Trophoblast cell (in vitro differentiated cells and primary cell): ENCODE measurements at regions not wholly inside any gene's neighbourhood (a gene's known extent, or its start where the extent isn't known, plus 50 kb on each side); places are given as distances from the start of the nearest gene placed in this dataset.

Experiments
- DNase-seq, 2 donors: peaks; one replicate each; pipeline ENCODE4 v3.0.0-alpha.2; 2016
- H2AFZ ChIP-seq: 2 replicates; pipeline ENCODE4 v1.6.1; 2013; ENCODE audit warnings: low read length, moderate library complexity, mild to moderate bottlenecking; ENCODE audit not compliant: insufficient read depth, poor library complexity
- H2AK5ac ChIP-seq: 2 replicates; pipeline ENCODE4 v1.6.1; 2013; ENCODE audit warnings: mild to moderate bottlenecking, low read length
- H2BK120ac ChIP-seq: 2 replicates; pipeline ENCODE4 v1.6.1; 2013; ENCODE audit warnings: low read length, mild to moderate bottlenecking, moderate library complexity; ENCODE audit not compliant: insufficient read depth, poor library complexity
- H2BK12ac ChIP-seq: 2 replicates; pipeline ENCODE4 v1.6.1; 2013; ENCODE audit warnings: mild to moderate bottlenecking, low read length, moderate library complexity
- H2BK5ac ChIP-seq: 2 replicates; pipeline ENCODE4 v1.6.1; 2013; ENCODE audit warnings: low read length, low read depth, moderate library complexity, mild to moderate bottlenecking; ENCODE audit not compliant: poor library complexity
- H3K14ac ChIP-seq: 2 replicates; pipeline ENCODE4 v1.6.1; 2013; ENCODE audit warnings: mild to moderate bottlenecking, low read length
- H3K18ac ChIP-seq: 2 replicates; pipeline ENCODE4 v1.6.1; 2013; ENCODE audit warnings: mild to moderate bottlenecking, low read length
- H3K23ac ChIP-seq: 2 replicates; pipeline ENCODE4 v1.6.1; 2013; ENCODE audit warnings: low read length
- H3K27ac ChIP-seq: 2 replicates; pipeline ENCODE4 v1.5.1; 2013; ENCODE audit warnings: low read depth, mild to moderate bottlenecking, inconsistent platforms, low read length, moderate library complexity
- H3K27me3 ChIP-seq: 2 replicates; pipeline ENCODE4 v1.6.1; 2013; ENCODE audit warnings: inconsistent platforms, mild to moderate bottlenecking, low read length, moderate library complexity; ENCODE audit not compliant: insufficient read depth
- H3K36me3 ChIP-seq, 2 experiments: 1 replicate in 1 of 2; 2 replicates in 1 of 2; pipeline ENCODE4 v1.6.1; 2013; ENCODE audit warnings: low read length in 2 of 2, mild to moderate bottlenecking in 2 of 2, moderate library complexity in 1 of 2; ENCODE audit not compliant: insufficient read depth in 2 of 2, control insufficient read depth in 1 of 2
- H3K4ac ChIP-seq: 2 replicates; pipeline ENCODE4 v1.6.1; 2013; ENCODE audit warnings: low read depth, mild to moderate bottlenecking, low read length, moderate library complexity
- H3K4me1 ChIP-seq, 2 experiments: 1 replicate in 1 of 2; 2 replicates in 1 of 2; pipeline ENCODE4 v1.6.1; 2013; ENCODE audit warnings: low read length in 2 of 2, mild to moderate bottlenecking in 2 of 2, moderate library complexity in 1 of 2; ENCODE audit not compliant: insufficient read depth in 2 of 2, control insufficient read depth in 1 of 2
- H3K4me2 ChIP-seq: 2 replicates; pipeline ENCODE4 v1.6.1; 2013; ENCODE audit warnings: inconsistent platforms, mild to moderate bottlenecking, low read length, moderate library complexity
- H3K4me3 ChIP-seq: 2 replicates; pipeline ENCODE4 v1.5.1; 2013; ENCODE audit warnings: mild to moderate bottlenecking, low read depth, low read length, inconsistent platforms
- H3K79me1 ChIP-seq: one replicate; pipeline ENCODE4 v1.6.1; 2013; ENCODE audit warnings: low read length
- H3K79me2 ChIP-seq: 2 replicates; pipeline ENCODE4 v1.6.1; 2013; ENCODE audit warnings: low read length, mild to moderate bottlenecking; ENCODE audit not compliant: control insufficient read depth, insufficient read depth, poor library complexity
- H3K9ac ChIP-seq: 2 replicates; pipeline ENCODE4 v1.6.1; 2013; ENCODE audit warnings: mild to moderate bottlenecking, low read length
- H3K9me3 ChIP-seq: 2 replicates; pipeline ENCODE4 v1.6.1; 2013; ENCODE audit warnings: low read depth, mild to moderate bottlenecking, control low read depth, inconsistent platforms, low read length; ENCODE audit not compliant: insufficient read depth
- H4K12ac ChIP-seq: 2 replicates; pipeline ENCODE4 v1.6.1; 2013; ENCODE audit warnings: low read depth, mild to moderate bottlenecking, low read length, moderate library complexity
- H4K8ac ChIP-seq: 2 replicates; pipeline ENCODE4 v1.6.1; 2013; ENCODE audit warnings: low read depth, mild to moderate bottlenecking, low read length, moderate library complexity
- H4K91ac ChIP-seq: one replicate; pipeline ENCODE4 v1.6.1; 2013; ENCODE audit warnings: low read depth, mild to moderate bottlenecking, low read length, moderate library complexity
- WGBS: extraction: QIAGEN DNeasy Blood & Tissue Kit; methylation state at CpG from one replicate; pipeline ENCODE4 v1.1.7; 2013; ENCODE audit warnings: missing lambda C conversion rate; ENCODE audit not compliant: insufficient read length, insufficient coverage; ENCODE audit errors: extremely low coverage; 5-methylcytosine and 5-hydroxymethylcytosine counted together

GRCh38 chr19:46922465-46922864 lies 61.7 kb downstream of the ARHGAP35 start:
- Histone ChIP-seq H3K4ac (no peak overlapping the region), H3K9ac (no peak overlapping the region), H2BK120ac (no peak overlapping the region), H4K91ac (no peak overlapping the region), H3K18ac (no peak overlapping the region), H3K79me1 (peaks cover 5% of the 10 kb centered on the region), H3K23ac (no peak overlapping the region), H2BK5ac (no peak overlapping the region), H3K4me1 (peaks cover 20 to 27% of the 10 kb centered on the region in 2 experiments), H4K12ac (no peak overlapping the region), H3K4me3 (no peak overlapping the region), H3K9me3 (no peaks in the 10 kb centered on the region), H3K36me3 (peaks cover 9 to 15% of the 10 kb centered on the region in 2 experiments), H4K8ac (no peak overlapping the region), H3K14ac (no peak overlapping the region), H3K27ac (no peak overlapping the region), H2AK5ac (no peak overlapping the region), H3K27me3 (no peaks in the 10 kb centered on the region), H3K79me2 (no peaks in the 10 kb centered on the region), H2BK12ac (no peak overlapping the region), H2AFZ (no peak overlapping the region), H3K4me2 (no peak overlapping the region)
- no CpG with 5 or more reads among the region's 3 CpGs for WGBS
- DNase-seq = no peak

DNA sequence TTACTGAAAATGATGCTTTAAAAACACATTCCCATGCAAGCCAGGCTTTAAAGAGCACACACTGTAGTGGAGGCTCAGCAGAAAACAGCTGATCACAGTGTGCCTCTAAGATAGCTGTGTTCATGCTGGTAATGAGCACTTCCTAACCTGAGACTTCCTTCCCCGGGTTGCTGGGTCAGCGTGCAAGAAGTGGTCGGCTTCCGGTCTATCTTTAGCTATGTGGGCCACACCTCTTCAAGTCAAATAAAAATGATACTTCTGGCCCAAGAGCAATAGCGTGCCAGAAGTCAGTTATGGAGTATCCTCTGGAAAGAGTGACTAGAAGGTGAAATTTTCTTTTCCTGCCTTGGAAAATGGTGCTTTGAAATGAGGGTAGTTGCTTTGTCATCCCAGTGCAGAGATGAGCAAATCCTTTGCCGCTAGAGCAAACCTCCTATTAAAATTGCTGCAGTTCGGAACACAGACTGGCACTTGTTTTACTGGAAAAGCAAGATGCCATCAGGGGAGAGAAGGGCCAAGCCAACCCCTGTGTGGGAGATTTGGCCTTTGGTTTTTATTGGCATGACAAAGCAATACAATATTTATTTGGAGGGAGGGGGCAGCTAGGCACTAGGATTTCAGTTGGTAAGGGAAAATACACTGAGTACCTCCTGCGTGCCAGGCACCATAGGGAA lies 64.2 kb downstream of the ARHGAP35 start:
- Histone ChIP-seq H4K91ac (peak overlapping the region; percentile 45), H3K4me3 (no peak overlapping the region), H3K4ac (no peak overlapping the region), H3K23ac (no peak overlapping the region), H2BK12ac (no peak overlapping the region), H3K27ac (no peak overlapping the region), H3K79me2 (no peaks in the 10 kb centered on the region), H3K4me1 (peaks cover 13 to 24% of the 10 kb centered on the region in 2 experiments), H3K14ac (no peak overlapping the region), H3K9ac (no peak overlapping the region), H4K12ac (no peak overlapping the region), H3K36me3 (peaks cover 4 to 5% of the 10 kb centered on the region in 2 experiments), H2BK5ac (no peak overlapping the region), H3K79me1 (peaks cover 5% of the 10 kb centered on the region), H3K4me2 (no peak overlapping the region), H2AFZ (no peak overlapping the region), H4K8ac (no peak overlapping the region), H3K27me3 (no peaks in the 10 kb centered on the region), H3K18ac (peak overlapping the region; percentile 44), H3K9me3 (no peaks in the 10 kb centered on the region), H2BK120ac (no peak overlapping the region), H2AK5ac (no peak overlapping the region)
- WGBS = no CpG with 5 or more reads among the region's 8 CpGs
- peak in 1 of 2 donors; percentile 15 for DNase-seq

DNA sequence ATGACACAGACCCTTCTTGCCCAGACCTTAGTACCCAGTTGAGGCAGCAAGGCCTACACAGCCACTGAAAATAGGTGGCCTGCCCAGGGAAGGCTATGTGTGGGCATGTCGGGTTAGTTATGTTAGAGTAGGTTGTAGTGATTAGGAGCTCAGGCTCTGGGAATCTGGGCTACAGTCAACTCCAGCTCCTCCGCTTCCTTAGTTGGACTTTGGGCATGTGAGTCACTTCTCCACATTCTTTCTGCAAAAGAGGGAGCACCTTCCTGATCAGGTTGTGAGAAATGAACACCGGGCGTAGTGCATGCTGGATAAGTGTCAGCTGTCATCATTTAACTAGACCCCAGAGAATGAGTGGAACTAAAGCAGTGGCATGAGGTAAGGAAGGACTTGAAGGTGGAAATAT lies 64.8 kb downstream of the ARHGAP35 start:
- Histone ChIP-seq H2BK12ac (no peak overlapping the region), H4K8ac (no peak overlapping the region), H3K9me3 (no peaks in the 10 kb centered on the region), H3K36me3 (peaks cover 4 to 5% of the 10 kb centered on the region in 2 experiments), H3K4ac (no peak overlapping the region), H4K12ac (no peak overlapping the region), H2BK120ac (no peak overlapping the region), H3K79me2 (no peaks in the 10 kb centered on the region), H3K27me3 (no peaks in the 10 kb centered on the region), H3K79me1 (peaks cover 2% of the 10 kb centered on the region), H3K23ac (no peak overlapping the region), H3K4me3 (no peak overlapping the region), H2AK5ac (no peak overlapping the region), H3K14ac (no peak overlapping the region), H4K91ac (peak overlapping the region; percentile 45), H3K4me2 (no peak overlapping the region), H3K18ac (peak overlapping the region; percentile 44), H2BK5ac (no peak overlapping the region), H3K27ac (no peak overlapping the region), H3K4me1 (peaks cover 10 to 20% of the 10 kb centered on the region in 2 experiments), H2AFZ (no peak overlapping the region), H3K9ac (no peak overlapping the region)
- DNase-seq = no peak
- no CpG with 5 or more reads among the region's 4 CpGs for WGBS

GRCh38 chr19:46926170-46927071 lies 65.6 kb downstream of the ARHGAP35 start:
- Histone ChIP-seq H2BK5ac (no peak overlapping the region), H2BK120ac (no peak overlapping the region), H2AFZ (no peak overlapping the region), H4K12ac (no peak overlapping the region), H3K4me2 (no peak overlapping the region), H4K8ac (no peak overlapping the region), H3K36me3 (peaks cover 4 to 5% of the 10 kb centered on the region in 2 experiments), H3K9ac (no peak overlapping the region), H2AK5ac (no peak overlapping the region), H3K27me3 (no peaks in the 10 kb centered on the region), H3K4me1 (peaks cover 7 to 13% of the 10 kb centered on the region in 2 experiments), H3K23ac (no peak overlapping the region), H3K14ac (no peak overlapping the region), H3K4ac (no peak overlapping the region), H4K91ac (no peak overlapping the region), H3K4me3 (no peak overlapping the region), H3K79me1 (peaks cover under 1% of the 10 kb centered on the region), H3K18ac (no peak overlapping the region), H2BK12ac (no peak overlapping the region), H3K27ac (no peak overlapping the region), H3K79me2 (no peaks in the 10 kb centered on the region), H3K9me3 (no peaks in the 10 kb centered on the region)
- no CpG with 5 or more reads among the region's 9 CpGs for WGBS
- no peak for DNase-seq
